Astrocyte (in vitro differentiated cells and primary cell): ENCODE measurements at regions not wholly inside any gene's neighbourhood (a gene's known extent, or its start where the extent isn't known, plus 50 kb on each side); places are given as distances from the start of the nearest gene placed in this dataset.

Experiments
- CTCF ChIP-seq: IDR thresholded peaks from 2 replicates; pipeline ENCODE4 v1.5.1; 2011; ENCODE audit warnings: low read depth, mild to moderate bottlenecking, inconsistent platforms, low read length, moderate library complexity; ENCODE audit not compliant: insufficient read depth
- EZH2 ChIP-seq: IDR thresholded peaks from 2 replicates; pipeline ENCODE4 v1.6.1; 2012; ENCODE audit warnings: mild to moderate bottlenecking, low read length, inconsistent platforms; ENCODE audit not compliant: insufficient read depth

DNA sequence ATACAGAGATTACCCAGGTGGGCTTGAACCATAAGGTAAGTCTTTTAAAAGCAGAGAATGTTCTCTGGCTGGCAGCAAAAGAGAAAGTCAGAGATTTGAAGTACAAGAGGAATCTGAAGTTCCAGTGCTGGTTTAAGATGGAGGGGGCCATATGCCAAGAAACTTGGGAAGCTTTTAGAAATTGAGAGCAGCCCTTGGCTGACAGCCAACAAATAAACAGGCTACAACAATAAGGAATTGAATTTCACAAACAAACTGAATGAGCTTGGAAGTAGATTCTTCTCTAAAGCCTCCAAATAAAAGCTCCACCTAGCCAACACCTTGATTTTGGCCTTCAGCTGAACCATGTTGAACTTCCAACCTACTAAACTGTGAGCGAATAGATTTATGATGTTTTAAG is 85.7 kb downstream of the TRIM42 start:
- TF ChIP-seq CTCF, result no peak
- TF ChIP-seq EZH2, result no peak
